ENCODE measurements at regions not wholly inside any gene's neighbourhood (a gene's known extent, or its start where the extent isn't known, plus 50 kb on each side); places are given as distances from the start of the nearest gene placed in this dataset.

DNA sequence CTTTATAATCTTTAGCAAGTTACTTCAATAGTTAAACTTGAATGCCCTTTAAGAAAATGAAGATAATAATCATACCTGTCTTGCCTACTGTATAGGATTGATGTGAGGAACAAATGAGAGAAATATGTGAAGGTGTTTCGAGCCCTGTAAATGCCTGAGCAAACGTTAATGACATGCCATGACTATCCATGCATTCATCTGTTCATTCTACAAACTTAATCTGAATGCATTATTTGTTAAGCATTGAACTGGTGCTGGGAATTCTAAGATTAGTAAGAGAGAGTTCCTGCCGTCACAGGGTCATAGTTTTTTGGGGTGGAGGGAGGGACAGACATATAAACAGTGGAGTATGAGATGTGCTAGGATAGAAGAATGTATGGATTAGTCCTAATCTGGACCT lies 111.5 kb upstream of the PRICKLE1 start:
- no peak for DNase-seq

- no peak for DNase-seq
Measured at GRCh38 chr12:42698213-42698612, 108.7 kb upstream of the PRICKLE1 start.

GRCh38 chr12:42696406-42697149 lies 107.0 kb upstream of the PRICKLE1 start:
- no peak for DNase-seq

GRCh38 chr12:42695490-42695995 lies 106.0 kb upstream of the PRICKLE1 start:
- no peak for DNase-seq

DNA sequence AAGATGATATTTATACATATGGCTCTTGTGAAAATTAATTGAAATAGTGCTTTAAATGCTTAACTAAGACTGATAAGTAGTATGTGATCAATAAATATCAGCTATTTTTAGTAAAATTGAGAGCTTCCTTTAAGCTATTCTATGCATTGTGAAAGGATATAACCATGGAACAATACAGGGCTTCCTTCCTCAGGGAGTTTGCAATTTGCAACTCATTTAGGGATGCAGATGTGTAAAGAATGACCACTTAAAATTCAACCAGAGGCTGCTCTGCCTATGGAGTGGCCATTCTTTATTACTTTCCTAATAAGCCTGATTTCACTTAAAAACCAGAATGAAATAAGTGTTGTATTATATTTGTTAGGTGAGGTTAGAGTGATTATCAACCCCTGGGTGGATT lies 103.2 kb upstream of the PRICKLE1 start:
- DNase-seq = no peak

DNA sequence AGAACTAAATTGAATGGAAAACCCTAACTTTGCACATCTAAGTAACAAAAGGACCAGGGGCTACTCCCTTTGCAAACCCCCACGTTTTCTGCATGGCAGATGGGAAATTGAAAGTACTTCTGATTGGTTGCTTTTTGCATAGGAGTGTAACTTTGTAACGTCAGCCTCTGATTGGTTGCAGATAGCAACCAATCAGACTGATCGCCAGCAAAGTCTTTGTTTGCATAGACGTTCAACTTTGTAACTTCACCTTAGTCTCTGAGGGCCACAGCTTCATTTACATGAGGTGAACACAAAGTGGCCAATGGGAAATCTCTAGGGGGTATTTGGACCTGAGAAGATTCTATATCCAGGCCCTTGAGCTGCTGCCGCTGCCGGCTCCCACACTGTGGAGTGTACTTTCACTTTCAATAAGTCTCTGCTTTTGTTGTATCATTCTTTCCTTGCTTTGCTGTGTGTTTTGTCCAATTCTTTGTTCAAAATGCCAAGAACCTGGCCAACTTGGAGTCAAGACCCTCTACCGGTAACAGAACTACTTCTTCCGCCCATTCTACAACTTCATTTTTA lies 102.5 kb upstream of the PRICKLE1 start:
- DNase-seq = no peak

DNA sequence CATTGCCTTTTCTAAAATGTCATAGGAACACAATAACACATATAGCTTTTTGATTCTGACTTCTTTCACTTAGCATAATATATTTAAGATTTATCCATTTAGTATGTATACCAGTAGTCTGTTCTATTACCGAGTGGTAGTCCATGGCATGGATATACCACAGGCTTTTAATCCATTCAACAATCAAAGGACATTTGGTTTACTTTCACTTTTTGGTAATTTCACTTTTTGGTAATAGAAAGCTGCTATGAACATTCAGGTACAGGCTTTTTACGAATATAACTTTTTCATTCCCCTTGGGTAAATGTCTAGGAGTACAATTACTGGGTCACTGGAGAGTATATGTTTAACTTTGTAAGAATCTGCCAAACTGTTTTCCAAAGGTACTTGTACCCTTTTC lies 100.7 kb upstream of the PRICKLE1 start:
- DNase-seq = no peak

GRCh38 chr12:42689699-42690098 lies 100.2 kb upstream of the PRICKLE1 start:
- no peak for DNase-seq

DNA sequence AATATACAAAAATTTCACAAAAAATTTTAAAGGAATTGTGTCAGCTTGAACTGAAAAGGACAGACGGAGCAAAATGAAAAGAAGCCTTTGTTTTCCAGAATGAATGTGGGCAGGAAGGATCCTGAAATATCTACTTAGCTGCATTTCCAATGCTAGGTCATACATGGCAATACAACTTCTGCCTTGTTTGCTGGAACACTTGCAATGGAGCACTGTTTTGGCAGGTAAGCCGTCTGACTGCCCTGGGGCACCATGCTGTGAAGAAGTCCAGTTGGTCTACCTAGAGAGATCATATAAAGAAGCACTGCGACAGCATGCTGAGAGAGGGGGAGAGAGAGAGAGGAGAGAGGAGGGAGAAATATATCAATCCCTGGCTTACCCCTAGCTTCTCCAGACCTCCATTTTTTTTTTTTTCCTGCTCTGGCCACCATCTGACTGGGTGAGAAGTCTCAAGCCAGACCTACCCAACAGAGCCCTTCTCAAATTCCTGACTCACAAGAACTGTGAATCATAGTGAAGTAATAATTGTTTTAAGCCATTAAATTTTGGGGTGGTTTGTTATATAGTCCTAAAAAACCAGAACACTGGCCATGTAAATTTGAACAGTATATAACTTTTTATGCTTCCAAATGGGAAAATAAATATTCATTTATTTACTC lies 97.1 kb upstream of the PRICKLE1 start:
- DNase-seq = no peak

- DNase-seq = no peak
Measured at GRCh38 chr12:42684802-42685071, 95.2 kb upstream of the PRICKLE1 start.

DNA sequence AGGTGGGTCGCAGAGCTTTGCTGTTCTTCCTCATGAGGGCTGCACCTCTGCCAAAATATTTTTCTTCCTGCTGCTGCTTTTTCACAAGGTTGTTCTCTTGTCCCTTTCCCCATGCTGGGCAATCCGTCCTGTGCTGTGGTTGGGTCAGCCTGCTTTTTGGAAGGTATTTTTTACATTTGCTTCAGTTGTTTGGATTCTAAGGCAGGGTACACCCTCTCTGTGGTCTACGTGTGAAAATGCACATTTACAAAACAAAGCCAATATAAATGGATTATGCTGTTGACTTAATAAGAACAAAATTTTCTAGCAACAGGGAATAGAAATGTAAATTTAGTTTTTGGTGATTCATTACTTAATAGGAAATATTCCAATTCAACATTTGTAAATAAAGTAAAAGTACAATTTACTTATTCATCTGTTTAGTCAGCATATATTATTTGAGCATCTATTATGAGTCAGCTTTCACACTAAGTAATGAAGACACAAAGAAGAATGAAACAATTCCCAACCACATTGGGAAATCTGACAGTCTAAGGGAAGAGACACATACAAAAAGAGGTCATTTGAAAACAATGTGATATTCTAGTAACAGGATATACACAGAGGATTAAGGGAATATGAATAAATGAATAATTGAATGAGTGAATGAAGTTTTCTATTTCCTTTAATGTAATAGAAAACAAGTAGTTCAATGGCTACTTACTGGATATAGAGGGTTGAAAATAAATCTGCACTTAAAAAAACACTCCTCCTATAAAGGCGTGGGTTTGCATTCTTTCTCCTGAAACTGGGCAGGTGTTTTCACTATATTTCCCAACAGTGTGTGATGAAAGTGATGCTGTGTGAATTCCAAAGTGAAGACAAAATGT lies 94.6 kb upstream of the PRICKLE1 start:
- DNase-seq = no peak

- DNase-seq = no peak
Measured at GRCh38 chr12:42683266-42683665, 93.7 kb upstream of the PRICKLE1 start.

GRCh38 chr12:42679466-42679865 lies 89.9 kb upstream of the PRICKLE1 start:
- DNase-seq = no peak

GRCh38 chr12:42677461-42677860 lies 87.9 kb upstream of the PRICKLE1 start:
- DNase-seq = no peak

DNA sequence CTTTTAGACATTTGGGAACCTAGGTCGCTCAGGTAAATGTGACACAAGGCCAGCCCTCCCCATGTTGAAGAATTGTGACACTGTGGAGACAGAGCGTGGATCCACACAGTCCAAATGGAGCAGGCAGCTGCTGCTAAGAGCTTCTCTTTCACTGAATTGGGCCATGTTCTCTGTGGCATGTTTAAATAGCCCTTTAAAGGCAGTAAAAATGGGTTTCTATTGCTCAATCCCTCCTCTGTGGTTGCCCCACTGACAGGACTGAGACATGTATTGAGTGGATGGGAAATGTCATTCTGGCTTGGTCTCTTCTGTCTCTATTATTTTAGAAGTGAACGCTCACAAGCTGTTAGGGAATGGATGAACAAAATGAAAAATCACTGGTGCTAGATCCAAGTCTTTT lies 84.0 kb upstream of the PRICKLE1 start:
- DNase-seq = no peak

GRCh38 chr12:42670719-42671118 lies 81.2 kb upstream of the PRICKLE1 start:
- DNase-seq = no peak

DNA sequence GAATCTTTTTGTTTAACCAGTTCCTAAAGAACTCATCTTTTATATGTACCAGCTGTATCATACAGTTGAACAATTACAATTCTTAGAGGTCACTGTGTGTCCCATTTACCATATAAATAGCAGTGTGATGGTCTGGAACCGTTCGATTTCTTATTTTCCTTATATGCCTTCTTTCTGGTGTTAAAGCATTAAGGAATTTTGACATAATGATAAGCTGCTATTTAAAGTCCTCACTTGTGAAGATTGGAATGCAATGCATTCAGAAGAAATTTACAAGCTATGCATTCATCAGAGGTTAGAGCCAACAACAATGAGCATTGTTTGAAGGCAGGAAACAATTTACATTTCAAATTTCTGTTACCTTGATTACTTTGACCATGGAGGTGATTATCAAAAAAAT lies 80.0 kb upstream of the PRICKLE1 start:
- DNase-seq = no peak

GRCh38 chr12:42666671-42667243 lies 77.2 kb upstream of the PRICKLE1 start:
- no peak for DNase-seq

- no peak for DNase-seq
Measured at GRCh38 chr12:42663621-42664020, 74.1 kb upstream of the PRICKLE1 start.

- no peak for DNase-seq
Measured at GRCh38 chr12:42660968-42661937, 71.7 kb upstream of the PRICKLE1 start.

GRCh38 chr12:42660117-42660516 lies 70.6 kb upstream of the PRICKLE1 start:
- no peak for DNase-seq

DNA sequence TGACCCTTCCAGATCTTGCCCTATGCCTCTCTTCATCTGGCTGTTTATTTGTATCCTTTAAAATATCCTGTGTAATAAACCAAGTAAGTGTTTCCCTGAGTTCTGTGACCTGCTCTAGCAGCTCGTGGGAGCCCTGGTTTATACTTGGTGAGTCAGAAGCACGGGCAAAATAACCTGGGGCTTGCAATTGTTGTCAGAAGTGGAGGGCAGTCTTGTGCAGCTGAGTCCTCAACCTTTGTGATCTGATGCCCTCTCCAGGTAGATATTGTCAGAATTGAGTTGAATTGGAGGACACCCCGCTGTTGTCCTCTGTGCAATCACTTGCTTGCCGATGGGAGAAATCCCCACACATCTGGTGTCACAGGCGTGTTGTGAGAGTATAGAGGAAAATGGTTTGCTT lies 62.5 kb upstream of the PRICKLE1 start:
- DNase-seq = no peak
